C4-2B (cell line): ENCODE measurements at regions not wholly inside any gene's neighbourhood (a gene's known extent, or its start where the extent isn't known, plus 50 kb on each side); places are given as distances from the start of the nearest gene placed in this dataset.

Experiments
- CTCF ChIP-seq: fragments of 450-650 bp; conservative IDR thresholded peaks from 2 replicates; pipeline ENCODE4 v1.5.1; 2017; ENCODE audit warnings: mild to moderate bottlenecking
- ZFX ChIP-seq: fragments of 450-650 bp; IDR thresholded peaks from 2 replicates; pipeline ENCODE4 v1.6.1; 2017

- TF ChIP-seq ZFX (no peak), CTCF (no peak)
These were observed 162.1 kb upstream of the MPHOSPH6 start for GRCh38 chr16:82331974-82332750.
